HG03457 (cell line): ENCODE measurements at regions not wholly inside any gene's neighbourhood (a gene's known extent, or its start where the extent isn't known, plus 50 kb on each side); places are given as distances from the start of the nearest gene placed in this dataset.

Experiments used
- ATAC-seq: cut with Tn5 transposase; IDR thresholded peaks from one replicate; pipeline ENCODE4 v1.9.1; 2021; ENCODE audit warnings: moderate number of reproducible peaks; ENCODE audit not compliant: unreplicated experiment

DNA sequence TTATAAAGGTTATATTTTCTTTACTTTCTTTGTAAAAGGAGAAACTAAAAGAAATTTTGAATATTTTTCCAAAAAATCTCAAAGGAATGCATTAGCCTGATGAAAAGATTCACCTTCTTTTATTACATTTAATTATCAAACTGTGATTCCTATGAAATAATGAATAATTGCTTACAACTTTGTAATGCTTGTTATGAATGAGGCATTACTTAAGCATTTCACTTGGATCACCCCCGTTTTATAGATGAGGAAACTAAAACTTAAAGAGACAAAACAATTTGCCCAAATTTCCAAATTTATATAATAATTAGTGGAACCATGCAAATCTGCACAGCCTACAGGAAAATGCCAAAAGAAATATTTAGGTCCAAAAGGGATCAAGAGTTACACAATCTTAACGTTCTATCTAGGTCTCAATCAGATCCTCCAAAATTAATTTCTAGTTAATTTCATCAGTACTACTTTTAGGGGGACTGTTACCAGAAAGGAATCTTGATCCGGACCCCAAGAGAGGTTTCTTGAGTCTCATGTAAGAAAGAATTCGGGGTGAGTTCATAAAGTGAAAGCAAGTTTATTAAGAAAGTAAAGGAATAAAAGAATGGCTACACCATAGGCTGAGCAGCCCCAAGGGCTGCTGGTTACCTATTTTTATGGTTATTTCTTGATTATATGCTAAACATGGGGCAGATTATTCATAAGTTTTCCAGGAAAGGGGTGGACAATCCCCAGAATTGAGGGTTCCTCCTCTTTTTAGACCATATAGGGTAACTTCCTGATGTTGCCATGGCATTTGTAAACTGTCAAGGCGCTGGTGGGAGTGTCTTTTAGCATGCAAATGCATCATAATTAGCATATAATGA lies 288.0 kb downstream of the ADGB start:
- no peak for ATAC-seq

DNA sequence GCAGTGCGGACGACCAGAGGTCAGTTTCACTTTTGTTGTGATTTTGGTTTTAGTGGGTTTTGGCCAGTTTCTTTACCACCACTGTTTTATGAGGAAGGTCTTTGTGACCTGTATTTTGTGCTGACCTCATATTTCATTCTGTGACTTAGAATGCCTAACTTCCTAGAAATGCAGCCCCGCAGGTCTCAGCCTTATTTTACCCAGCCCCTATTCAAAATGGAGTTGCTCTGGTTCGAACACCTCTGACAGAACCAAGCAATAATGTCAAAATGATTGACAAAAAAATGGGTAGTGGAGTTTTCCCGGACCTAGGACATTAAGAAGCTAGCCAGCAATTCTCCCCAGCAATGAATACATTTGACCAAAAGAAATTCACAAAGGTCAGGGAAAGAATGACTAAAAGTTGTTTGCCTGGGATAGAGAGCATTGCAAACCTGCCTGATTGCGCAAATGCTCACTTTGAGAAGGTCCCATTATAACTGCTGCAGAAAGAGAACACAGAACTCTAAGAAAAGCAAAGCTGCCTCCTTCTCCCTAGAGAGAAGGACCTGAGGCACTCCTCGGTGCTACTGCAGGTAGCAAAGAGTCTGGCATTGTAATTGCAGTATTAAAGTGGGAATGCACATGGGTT lies 288.8 kb downstream of the ADGB start:
- no peak for ATAC-seq

DNA sequence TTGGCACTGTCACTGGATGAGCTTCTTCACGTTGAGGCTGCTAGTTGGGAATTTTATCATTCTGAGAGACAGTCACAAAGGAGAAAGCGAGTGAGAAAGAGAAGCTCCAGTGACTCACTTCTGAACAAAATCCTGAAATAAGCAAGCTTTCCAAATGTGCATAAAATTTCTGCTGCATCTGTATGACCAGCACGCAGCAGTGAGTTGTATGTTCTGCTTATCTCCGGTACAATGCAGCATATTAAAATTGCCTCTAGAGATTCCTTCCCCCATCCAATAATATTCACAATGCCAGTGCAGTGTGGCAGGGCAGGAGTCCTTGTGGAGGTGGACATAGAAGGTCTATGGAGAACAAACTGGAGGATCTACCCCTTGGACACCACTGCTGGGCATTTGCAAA lies 290.5 kb downstream of the ADGB start:
- no peak for ATAC-seq

DNA sequence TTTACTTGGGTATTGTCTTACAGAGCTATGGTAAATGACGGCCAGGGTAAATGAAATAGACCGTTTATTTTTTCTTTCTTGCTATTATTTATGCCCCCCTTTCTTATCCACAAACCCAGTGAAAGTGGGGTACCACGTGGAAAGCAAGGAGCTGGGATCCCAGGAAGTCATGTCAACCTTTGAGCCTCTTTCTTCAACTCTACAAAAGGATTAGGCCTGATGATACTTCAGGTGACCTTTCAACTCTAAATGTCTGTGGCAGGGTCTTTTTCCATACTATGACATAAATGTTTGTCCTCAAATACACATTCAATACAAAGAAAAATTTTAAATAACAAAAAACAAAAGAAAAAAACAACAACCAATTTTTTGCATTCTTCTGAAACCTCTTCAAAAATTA lies 291.4 kb downstream of the ADGB start:
- no peak for ATAC-seq

DNA sequence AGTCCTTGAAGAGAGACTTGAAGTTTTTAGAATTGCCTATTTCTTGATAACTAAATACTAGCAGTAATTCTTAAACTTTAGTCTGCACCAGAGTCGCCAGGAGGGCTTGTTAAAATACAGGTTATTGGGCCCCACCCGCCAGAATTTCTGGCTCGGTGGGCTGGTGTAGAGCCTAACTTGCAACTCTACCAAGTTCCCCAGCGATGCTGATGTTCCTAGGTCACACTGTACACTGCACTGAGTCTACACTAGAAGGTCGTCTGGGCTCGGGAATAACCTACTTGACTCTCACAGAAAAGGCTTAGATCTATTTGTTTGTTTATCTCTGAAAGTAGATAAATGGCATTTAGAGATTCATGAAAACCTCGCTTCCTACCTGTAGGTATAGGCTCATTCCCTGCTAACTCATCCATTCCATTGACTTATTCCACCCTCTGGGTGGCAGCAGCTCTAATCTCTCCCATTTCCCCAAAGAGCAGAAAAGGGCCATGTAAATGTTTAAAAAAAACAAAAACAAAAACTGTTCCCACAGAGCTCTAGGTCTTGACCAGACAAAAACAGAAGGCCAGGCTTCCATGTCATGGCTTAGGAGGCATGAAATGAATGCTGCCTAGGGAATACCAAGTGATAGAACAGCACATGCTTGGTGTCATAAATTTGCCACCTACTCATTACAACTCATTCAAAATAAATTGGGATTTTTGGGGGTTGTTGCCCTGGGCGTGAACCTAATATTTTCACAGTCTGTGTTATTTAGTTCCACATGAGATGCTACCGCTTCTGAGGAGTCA lies 292.1 kb downstream of the ADGB start:
- no peak for ATAC-seq

DNA sequence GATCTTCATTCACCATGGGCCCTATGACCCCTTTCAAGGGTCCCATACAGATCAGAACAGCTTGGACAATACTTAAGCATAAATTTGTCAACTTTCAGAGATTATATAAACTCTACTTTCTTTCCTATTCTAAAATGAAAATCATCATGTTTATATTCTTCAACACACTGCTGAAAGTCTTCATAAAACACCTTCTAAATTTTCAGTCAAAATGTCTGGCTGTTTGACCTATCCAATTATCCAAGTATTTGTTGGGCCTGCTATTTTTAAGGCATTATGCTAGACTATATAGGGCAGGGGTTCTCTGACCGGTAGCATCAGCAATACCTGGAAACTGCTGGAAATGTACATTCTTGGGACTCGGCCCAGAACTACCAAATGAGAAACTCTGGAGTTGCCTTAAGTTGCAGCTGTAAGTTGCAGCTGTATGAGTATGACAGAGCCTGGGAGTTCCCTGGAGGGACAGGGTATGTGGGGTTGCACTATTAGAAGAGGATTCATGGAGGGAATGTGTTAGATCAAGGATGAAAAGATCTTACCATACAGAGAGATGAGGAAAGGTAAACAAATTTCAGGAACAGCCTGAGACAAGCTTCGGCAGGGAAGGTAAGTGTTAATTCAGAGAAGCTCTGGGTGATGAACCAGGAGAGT lies 293.0 kb downstream of the ADGB start:
- ATAC-seq: no peak

DNA sequence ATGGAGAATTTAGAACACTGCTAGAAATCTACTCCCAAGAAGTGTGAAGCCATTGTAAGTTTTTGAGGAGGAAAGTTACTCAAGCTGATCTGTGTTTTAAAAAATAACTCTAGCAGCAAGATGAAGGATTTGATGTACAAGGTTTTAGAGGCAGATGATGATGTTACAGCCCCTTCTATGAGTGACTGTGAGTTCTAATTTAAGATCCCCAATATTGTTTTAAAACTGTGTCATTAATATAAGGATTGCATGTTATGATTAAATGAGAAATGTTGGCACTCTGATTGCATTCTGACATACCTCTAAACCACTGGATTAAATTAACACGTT lies 293.5 kb downstream of the ADGB start:
- ATAC-seq: no peak

DNA sequence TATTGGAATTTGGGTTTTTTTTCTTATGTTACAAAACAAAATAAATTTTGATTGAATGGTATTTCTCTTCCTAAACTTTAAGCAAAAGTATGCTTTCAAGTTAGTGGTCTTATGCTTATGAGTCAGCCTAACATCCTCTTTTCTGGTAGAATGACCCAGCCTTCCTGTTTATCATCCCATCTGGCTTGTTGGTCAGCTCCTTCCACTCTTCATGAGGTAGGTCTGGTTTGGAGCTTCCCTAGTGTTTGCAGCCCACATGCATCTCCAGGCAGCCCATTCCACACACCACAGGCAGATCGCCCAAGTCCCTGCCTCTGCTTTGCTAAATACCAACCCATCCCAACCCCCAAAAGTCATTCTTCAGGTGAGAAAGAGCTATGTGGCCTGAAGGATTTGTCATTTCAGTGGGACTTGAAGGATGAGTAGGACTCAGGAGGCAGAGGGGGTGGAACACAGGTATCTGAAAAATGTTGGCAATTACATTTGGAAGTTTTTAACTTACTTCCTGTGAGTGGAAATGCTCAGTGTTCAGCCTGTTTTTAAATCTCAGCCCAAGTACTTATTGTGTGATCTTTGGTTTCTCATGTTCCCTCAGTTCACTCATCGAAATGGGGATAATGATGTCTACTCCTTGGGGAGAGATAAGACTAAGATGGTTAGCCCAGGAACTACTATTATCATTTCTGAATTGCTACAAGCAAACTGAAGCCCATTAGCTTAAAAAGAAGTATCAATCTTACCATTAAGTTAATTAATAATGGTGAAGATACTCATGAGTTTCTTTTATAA lies 294.0 kb downstream of the ADGB start:
- ATAC-seq: no peak

DNA sequence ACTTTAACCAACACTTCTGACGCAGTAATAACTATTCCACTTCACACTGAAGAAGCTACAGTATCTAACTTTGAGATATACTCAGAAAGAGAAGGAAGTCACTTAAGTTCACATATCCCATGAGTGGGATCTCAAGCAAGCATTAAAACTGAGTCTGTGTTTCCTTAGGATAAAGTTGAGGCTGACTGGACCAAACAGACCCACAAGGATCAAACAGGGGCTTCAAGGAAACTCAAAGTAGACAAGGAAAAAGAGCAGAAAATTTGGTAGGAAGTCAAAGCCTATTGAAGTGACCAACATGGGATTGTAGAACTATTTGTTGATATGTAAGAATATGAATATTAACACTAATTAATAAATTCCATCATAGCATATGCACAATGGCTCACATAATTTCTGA lies 294.9 kb downstream of the ADGB start:
- ATAC-seq: no peak

DNA sequence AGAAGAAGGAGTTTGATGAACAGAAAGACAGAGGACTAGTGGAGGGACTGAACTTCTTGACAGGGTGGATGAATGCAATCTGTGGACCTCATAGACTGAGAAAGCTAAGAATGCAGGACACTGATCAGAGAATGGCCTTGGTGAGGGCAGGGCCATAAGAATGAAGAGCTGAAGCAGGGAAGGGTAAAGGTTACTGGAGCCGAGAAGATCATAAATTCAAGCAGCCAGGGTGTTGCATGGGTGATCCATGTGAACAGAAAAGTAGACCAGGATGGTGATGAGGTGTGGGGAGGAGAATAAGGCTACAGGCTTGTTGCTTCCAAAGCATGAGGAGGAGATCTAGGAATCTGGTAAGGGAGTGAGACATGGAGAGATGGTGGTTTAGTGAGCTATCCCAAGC lies 295.9 kb downstream of the ADGB start:
- no peak for ATAC-seq

DNA sequence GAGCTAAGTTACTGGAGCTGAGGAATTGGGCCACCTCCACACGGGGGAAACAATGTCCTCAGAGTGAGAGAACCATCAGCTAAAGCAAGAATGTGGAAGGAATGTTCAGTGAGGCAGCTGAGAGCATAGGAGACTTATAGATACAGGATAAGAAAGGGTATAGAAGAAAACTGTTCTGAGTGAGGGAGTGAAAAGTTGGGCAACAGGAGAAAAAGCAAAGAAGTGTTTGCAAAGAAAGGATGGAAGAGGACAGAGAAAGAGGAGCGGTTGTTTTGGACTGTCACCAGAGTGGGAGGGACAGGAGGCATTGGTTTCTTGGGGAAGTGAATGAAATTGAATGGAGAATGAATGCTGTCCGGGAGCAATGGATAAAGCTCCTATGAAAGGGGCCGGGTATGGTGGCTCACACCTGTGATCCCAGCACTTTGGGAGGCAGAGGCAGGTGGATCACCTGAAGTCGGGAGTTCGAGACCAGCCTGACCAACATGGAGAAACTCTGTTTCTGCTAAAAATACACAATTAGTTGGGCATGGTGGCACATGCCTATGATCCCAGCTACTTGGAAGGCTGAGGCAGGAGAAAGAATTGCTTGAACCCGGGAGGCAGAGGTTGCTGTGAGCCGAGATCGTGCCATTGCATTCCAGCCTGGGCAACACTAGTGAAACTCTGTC lies 296.5 kb downstream of the ADGB start:
- no peak for ATAC-seq

DNA sequence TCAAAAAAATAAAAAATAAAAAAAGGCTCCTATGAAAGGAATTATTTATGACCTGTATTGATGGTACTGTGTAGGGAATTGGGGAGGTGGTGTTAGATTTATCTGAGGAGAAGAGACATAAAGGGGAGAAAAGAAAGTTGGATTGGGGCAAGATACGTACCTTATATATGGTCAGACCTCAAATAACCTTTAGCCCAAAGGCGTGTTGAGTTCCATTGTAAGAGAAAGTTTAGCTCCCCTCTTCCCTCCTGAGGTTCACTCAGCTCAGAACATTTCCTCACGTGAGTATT lies 296.9 kb downstream of the ADGB start:
- no peak for ATAC-seq

DNA sequence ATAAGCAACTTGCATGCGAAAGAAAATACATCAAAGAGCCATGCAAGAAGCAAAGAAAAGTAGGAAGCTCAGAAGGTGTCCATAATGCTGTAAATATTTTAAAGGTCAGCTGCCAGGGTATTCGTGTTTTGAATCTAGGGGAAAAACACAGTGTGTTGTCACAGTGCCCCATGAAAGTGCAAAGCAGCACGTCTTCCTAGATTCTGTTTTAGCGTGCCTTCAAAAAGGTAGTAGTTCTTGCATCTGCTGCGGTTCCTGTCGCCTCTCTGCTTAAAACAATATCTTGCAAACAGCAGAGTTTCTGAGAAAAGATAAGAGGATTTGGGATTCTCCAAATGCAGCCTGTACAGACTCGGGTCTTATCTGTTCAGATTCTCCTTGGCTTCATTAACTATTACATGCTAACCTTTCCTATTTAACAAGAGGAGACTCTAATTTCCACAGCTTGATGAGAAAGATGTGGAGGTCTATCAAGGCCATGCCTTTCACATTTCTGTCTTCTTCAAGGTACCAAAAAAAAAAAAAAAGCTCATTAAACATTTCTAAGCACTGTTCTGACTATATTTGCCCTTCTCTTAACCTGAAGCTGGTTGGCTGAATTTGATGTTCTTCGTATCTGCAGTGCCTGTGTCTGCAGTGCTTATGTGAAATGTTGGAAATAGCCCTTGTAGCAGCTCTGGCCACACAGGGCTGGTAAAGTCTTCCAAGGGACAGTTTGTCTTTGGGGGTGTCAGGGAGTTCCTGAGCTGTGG lies 297.5 kb downstream of the ADGB start:
- no peak for ATAC-seq

DNA sequence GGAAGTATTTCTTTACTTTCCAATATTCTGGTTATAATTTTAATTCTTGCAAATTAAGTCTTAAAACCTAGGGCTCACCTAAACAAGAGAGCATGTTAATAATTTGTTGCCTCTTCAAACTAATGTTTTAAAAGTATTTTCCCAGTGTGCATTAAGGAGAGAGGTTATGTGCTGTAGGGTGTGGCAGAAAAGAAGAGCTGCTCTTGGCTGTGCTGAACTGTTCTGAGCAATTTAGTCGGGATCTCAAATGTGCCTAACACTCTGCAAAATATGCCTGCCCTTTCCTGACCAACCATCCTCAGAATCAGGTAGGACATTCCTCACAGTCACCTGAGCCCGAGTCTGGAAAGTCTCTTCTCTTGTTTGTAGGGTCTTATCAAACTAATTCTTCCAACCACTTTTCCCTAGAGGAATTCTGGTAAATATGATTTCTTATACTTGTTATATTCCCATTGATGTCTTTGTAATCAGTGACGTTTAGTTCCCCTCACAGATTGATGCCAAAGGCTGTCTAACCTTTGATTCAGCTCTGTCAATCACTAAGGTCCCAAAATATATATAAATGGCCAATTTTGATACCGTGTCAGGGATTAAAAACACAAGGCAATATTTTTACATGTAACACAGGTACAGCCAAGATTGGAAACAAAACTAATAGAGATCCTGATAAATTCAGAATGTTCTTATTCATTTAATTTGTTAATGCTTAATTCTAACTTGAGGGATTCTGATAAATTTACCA lies 298.4 kb downstream of the ADGB start:
- ATAC-seq: no peak

DNA sequence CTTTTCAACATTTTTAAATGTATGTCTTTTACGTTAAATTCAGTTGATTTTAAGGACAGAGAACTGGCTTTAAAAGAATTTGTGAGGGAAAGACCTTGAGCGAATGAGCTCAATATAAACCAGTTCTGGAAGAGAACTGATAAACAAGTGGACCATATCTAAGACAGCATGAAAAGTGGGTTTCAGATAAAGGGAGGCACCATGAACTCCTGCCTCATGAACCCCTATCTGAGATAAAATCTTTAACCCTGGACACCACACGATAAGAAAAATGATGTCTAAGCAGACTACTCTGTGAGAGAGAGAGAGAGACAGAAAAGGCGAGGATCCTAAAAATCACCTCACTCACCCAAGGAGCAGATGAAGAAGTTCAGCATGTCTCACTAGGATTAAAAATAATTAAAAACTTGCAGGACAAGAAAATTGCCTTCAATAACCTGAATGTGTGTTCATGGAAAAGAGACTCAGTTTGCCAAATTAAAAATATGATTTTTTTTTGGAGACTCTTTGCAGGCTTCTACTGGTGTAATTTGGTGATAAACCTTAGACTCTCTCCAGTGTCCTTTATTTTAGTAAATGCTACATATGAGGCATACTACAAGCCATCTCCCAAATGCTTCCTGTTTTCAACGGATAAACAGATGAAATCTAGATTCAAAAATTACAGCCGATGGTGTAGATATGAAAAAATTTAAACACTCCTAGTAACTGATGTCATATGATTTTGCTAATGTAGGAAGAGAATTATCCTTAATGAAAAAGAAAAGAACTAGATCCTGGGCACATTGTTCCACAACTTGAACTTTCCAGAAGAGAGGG lies 299.5 kb downstream of the ADGB start:
- no peak for ATAC-seq

DNA sequence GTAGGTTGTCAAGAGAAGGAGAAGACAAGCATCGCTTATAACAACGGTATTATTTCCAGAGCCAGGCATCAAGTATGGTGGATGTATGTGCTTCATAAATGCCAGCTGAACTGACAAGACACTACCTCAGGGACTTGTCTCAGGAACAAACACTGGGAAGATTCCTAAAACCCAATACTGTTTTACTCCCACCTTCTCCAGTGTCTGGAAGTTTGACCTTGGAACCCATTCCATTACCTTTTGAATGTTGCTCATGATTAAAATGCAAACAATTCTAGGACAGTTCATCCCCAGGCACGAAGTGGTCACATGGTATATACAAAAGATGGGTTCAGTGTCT lies 300.1 kb downstream of the ADGB start:
- no peak for ATAC-seq

DNA sequence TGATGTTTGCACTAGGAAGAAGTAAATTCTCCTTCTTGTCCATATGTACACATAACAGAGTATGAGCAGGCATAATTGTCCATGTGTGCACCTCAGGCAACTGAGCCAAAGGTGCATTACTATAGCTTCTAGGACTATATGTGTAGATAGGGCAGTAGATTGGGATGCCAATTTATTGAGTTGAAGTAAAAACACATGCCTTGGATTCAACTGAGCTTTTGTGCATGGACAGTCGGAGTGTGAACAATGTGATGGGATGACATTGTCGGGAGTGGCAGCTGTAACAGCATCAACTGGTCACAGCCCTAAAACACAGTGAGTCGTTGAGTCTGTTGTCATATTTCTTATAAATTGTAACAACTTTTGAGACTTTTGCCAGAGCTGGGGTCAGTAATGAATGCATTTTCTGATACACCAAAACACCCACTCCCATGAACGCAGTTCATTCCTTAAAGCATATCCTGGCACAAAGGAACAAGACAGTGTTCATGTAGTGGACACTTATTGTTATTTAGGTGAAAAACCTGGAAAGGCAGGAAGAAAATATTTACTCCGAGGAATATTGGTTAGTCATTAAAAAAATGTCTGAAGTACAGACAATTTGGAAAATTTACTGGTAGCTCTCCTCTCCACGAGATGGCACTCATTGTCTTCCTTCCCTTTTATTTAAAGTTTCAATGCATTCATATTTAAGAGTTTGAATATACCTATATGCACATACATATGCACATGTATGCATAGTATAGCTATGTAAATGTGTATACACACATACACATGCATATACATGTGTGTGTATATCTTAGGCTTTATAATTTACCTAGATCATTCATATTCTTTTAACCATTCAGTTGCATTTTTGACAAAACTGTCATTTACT lies 302.0 kb upstream of the STXBP5 start:
- ATAC-seq: no peak
